GM18873 (cell line): ENCODE measurements at regions not wholly inside any gene's neighbourhood (a gene's known extent, or its start where the extent isn't known, plus 50 kb on each side); places are given as distances from the start of the nearest gene placed in this dataset.
"Not testable (repeated sequence)": the region's sequence is repeated elsewhere in the genome, so short reads cannot be mapped to it uniquely, and the experiment has no call there.

Experiments
- ATAC-seq: cut with Tn5 transposase; IDR thresholded peaks from one replicate; pipeline ENCODE4 v1.9.1; 2021; ENCODE audit warnings: mild to moderate bottlenecking, moderate library complexity, moderate number of reproducible peaks; ENCODE audit not compliant: unreplicated experiment, low FRiP score

GRCh38 chr1:221583465-221583864, 158.4 kb downstream of the DUSP10 start:
- no peak for ATAC-seq

DNA sequence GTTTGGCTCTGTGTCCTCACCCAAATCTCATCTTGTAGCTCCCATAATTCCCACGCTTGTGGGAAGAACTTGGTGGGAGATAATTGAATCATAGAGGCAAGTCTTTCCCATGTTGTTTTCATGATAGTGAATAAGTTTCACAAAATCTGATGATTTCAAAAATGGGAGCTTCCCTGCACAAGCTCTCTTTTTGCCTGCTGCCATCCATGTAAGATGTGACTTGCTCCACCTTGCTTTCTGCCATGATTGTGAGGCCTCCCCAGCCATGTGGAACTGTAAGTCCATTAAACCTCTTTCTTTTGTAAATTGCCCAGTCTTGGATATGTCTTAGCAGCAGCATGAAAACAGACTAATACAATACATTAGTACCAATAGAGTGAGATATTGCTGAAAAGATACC, 154.9 kb downstream of the DUSP10 start:
- not testable (repeated sequence) for ATAC-seq

GRCh38 chr1:221591250-221591649, 150.6 kb downstream of the DUSP10 start:
- not testable (repeated sequence) for ATAC-seq

DNA sequence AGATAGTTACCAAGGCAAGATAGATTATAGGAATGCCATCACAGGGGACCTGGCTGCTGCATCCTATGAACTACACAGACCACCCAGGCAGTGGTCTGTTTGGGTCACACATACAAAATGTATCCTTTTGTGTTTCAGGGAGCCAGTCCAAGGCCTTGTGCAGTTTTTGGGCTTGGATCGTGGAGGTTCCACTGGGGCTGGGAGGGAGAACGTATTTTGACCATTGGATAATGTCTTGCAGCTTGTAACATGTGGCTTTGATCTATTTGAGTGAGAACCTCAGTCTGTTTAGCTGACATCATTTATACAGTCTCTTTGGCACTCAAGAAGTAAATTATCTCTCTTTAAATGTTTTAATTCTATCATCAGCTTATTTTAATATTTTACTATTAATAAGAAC, 147.3 kb downstream of the DUSP10 start:
- no peak for ATAC-seq

GRCh38 chr1:221598122-221598521, 143.8 kb downstream of the DUSP10 start:
- no peak for ATAC-seq

DNA sequence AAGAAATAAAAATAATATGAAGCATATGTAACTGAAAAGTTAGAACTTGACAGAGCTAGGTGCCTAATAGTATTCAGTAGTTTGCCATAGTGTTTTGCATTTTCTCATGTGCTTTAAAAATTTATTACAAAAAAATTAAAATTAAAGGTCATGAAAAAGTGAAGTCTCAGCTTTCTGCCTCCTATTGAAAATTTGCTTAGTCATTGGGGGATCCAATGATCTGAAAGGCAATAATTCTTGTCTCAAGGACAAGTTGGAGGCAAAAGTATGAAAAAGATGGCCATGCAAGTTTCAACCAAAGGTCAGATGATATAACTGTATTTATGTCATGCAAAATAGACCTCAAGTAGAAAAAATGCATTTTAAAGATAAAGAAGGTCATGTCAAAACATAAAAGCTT, 140.7 kb downstream of the DUSP10 start:
- ATAC-seq = no peak

DNA sequence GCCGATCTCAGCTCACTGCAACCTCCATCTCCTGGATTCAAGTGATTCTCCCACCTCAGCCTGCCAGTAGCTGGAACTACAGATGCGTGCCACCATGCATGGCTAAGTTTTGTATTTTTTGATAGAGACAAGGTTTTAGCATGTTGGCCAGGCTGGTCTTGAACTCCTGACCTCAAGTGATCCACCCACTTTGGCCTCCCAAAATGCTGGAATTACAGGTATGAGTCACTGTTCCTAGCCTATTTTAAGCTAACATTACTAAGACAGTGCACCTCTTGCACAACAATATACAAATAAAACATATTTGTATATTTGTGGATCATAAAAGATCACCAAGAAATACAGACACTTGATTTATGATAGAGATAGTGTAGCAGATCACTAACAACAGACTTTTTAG, 139.1 kb downstream of the DUSP10 start:
- no peak for ATAC-seq

DNA sequence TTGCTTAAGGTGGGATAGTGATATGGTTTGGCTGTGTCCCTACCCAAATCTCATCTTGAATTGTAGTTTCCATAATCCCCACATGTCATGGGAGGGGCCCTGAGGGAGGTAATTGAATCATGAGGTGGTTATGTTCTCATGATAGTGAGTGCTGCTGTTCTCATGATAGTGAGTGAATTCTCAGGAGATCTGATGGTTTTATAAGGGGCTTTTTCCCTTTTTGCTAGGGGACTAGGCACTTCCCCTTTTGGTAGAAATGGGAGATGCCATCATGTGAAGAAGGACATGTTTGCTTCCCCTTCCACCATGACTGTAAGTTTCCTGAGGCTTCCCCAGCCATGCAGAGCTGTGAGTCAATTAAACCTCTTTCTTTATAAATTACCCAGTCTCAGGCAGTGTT, 137.5 kb downstream of the DUSP10 start:
- not testable (repeated sequence) for ATAC-seq

- no peak for ATAC-seq
Measured at GRCh38 chr1:221604948-221605347, 136.9 kb downstream of the DUSP10 start.

- no peak for ATAC-seq
Measured at GRCh38 chr1:221605569-221605968, 136.3 kb downstream of the DUSP10 start.

DNA sequence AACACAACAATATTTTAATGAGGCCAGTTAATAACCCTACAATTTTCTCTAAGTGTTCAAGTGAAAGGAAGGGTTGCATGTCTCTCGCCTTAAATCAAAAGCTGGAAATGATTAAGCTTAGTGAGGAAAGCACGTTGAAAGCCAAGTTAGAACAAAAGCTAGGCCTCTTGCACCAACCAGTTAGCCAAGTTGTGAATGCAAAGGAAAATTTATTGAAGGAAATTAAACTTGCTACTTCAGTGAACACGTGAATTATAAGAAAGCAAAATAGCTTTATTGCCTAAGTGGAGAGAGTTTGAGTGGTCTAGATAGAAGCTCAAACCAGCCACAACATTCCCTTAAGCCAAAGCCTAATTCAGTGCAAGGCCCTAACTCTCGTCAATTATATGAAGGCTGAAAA, 135.6 kb downstream of the DUSP10 start:
- ATAC-seq = no peak

DNA sequence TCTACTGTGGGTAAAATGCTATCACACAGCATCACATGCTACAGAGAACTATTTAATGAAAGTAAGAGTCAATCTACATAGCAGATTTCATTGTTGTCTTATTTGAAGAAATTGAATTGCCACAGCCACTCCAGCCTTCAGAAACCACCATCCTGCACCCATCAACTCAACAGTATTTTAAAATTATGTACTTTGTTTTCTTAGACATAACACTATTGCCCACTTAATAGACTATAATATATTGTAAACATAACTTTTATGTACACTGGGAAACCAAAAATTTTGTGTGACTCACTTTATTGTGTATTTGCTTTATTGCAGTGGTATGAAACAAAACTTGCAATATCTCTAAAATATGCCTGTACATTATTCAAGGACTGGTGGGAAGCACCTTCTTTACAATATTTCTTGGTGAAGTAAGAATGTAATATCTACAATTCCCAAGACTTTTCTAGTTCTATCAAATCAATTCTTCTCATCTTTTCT, 133.0 kb downstream of the DUSP10 start:
- ATAC-seq = no peak

DNA sequence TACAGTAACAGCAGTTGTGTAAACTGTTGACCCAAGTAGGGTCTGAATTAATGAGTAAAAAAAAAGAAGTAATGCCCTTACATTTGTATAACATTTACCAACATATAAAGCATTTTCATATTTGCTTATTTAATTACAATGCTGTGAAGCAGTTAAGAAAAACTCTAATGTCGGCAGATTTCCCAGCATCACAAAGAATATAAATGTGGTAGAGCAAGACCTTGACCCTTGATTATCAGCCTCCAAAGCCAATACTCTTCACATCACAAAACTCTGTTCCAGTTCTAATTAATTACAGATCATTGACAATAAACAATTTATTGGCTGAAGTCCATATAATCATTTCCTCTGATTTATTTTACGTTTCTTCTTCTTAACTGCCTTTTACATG, 130.2 kb downstream of the DUSP10 start:
- ATAC-seq = no peak

GRCh38 chr1:221612047-221612777, 129.7 kb downstream of the DUSP10 start:
- ATAC-seq = no peak

DNA sequence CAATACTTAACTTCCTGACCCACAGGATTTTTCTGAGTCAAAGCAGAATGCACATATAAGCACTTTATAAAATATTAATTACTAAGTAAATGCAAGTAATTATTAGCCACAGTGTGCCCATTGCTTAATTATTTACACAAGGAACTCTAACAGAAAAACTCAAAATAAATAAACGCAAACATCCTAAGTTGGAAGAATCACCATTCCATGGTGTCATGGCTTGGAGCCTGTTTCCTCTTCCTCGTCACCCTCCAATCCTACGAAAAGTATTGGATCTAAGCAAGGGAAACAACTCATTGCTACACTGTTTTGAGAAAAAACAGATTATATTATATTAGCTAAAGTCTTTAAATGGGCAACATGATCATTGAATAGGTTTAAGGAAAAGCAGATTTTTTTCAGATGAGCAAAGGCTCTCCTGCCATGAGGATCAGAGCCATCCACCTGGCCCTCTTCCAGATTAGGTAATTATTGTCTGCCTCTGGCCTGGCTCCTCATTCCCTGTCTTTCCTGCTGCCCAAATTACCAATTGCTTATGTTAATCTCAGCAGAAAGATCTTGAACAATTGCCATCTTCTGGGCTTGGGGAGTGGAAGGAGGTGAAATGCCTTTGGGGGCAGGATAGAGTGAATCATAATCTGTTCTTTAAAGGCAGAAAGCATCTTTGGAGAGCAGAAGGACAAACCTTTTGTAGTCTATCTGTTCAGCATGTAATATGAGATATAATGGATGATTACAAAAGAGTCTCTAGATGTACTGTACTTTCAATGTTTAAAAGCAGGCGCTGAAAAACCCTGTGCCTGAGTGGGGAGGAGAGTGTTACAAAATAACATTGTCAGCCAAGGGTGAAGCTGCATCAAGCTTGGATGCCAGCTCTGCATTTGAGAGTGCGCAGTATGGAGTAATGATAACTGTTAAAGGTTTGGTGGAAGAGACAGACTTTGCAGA, 121.2 kb downstream of the DUSP10 start:
- ATAC-seq = no peak

DNA sequence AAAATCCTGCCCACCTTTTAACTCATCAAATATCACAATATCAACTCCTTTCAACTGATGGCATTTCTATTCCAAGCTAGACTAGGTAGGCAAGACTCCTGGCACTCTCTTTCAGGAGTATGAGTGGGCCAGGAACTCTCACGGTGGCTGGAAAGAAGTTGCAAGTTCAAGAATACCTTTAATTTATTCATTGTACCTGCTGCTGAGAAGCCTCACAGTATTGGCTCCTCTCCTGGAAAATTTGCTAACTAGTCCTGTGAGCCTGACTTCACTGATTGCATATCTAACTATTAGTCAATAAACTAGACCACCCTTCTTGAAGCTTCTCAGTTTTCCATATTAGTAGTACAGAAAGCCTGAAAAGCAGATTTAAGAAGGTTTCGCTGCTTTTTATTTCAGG, 120.2 kb downstream of the DUSP10 start:
- ATAC-seq = no peak

DNA sequence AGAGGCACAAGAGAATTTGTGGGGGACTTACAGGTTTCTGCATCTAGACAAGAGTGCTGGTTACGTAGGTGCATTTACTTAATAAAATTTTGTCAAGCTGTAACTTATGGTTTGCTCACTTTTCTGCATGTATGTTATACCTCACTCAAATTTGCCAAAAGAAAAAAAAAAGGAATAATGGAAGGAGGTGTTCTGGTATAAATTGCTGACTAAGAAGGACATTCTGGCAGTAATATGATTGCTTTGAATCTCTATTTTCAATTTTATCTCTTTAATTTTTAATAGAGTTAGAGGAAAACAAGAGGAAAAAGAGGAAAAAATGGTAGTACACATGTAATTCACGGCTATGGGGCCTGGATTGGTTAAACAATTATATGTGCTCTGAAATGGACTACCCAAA, 119.5 kb downstream of the DUSP10 start:
- ATAC-seq = no peak

GRCh38 chr1:221625026-221625425, 116.9 kb downstream of the DUSP10 start:
- no peak for ATAC-seq

GRCh38 chr1:221626041-221626440, 115.8 kb downstream of the DUSP10 start:
- no peak for ATAC-seq

DNA sequence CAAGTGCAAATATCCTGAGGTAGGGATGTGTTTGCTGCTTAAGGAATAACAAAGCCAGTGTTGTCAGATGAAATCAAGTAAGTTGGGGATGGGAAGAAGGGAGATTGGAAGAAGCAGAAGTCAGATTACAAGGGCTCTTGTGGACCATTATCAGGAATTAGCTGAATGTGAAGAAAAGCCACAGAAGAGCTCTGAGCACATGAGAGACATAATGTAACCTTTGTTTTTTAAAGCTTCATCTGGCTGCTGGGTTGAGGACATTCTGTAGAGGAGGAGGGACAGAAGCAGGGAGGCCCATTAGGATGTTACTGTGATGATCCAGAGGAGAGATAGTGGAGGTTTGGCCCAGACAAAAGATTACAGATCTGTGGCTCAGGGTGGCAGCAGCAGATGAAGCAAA, 111.7 kb downstream of the DUSP10 start:
- no peak for ATAC-seq

DNA sequence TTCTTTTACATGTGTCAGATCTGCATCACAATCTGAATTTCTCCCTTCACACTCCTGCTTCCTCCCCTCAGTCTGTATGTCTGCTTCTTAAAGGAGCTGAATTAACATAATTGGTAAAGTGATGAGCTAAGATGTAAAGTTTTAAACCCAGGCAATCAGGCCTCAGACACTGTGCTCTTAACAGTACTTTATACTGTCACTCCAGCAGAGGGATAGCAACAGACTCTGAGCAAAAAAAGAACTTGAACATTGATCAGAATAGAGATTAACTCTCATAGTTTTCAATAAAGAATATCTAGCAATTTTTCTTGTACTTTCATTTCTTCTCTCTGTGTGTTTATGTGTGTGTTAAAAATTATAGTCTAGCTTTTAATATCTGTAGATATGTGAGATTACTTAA, 110.3 kb downstream of the DUSP10 start:
- no peak for ATAC-seq

DNA sequence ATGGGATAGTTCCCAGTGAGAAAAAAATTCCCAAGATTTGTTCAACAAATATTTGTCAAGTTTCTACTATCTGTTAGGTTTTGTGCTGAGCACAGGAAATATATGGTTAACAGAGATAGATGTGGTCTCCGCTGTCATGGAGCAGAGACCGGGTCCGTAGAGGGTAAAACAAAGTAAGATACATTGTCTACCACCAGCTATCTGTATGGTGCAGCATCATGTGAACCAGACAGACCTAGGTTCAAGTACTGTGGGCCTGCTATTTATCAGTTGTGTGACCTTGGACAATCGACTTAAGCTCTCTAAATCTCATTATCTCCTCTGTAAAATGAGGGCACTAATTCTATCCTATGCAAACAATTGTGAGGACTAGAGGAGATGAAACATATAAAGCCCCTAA, 109.8 kb downstream of the DUSP10 start:
- no peak for ATAC-seq
